ENCODE measurements at regions not wholly inside any gene's neighbourhood (a gene's known extent, or its start where the extent isn't known, plus 50 kb on each side); places are given as distances from the start of the nearest gene placed in this dataset.

DNA sequence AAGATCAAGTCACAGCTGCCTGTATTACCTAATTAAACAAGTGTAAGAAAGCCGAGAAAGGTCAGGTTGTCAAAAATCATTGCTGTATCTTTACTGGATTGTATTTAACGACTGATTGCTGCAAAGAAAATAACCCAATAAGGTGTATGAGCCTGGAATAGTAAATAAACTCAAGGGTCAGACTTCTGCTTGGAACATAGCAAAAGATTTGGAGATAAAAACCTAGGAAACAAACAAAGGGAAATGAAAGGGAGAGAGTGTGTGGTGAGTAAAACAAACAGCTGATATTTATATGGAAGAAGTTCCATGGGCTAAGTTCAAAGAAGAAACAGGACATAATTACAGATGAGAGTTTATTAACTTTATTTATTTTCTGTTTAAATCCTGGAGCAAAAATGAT, 354.0 kb downstream of the TLR4 start:
- no peak for DNase-seq (ENCODE audit: low read depth in 2 of 2)

DNA sequence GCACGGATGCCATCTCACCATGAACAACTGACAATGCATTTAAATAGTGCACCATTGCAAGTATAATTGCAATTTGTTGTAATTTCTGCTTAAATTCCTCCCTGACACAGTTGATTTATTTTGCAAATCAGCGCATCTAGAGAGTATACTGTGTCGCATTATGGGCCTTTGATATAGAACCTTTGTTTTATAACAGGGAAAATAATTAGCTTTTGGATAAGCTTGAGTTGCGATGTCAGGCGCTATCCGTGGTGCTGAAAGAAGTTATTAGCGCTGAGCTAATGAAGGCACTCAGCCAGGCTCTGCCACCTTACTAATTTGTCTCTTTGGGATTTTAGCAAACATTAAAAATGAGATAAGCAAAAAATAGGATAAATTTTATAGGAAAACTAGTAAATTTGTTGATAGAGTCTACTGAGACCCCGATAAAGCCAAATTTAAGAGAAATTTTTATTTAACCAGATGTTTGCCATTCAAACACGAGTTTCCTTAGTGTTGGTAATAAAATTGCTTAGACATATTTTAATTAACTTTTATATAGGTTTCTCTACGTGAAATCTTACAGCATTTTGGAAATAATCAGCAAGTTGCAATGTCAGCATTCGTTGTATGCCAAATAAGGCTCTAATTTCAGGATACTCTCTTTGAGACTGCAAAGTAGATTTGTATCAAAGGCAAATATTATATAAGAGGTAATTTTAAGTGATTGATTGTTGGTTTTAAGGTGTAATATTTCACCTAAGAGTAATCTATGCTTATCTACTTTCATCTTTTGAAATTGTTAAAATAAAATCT, 355.5 kb downstream of the TLR4 start:
- DNase-seq (ENCODE audit: low read depth in 2 of 2), result no peak

DNA sequence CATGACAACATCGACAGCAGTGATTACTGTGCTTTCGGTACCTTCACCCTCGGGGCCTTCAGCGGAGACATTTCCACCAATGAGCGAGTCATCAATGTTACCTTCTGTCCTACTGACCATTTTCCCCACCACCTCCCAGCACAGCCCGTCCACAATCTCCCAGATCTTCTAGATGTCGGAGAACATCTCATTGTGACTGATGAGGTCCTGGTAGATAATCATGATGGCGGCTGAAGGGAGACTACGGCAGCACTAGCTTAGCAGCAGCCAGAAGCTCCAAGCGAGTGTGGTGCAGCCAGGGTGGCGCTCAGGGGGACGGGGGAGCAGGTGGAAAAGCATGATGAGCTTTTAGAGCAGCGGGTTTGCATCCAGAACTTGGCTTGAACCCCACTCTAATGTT, 379.0 kb downstream of the TLR4 start:
- no peak for DNase-seq (ENCODE audit: low read depth in 2 of 2)

DNA sequence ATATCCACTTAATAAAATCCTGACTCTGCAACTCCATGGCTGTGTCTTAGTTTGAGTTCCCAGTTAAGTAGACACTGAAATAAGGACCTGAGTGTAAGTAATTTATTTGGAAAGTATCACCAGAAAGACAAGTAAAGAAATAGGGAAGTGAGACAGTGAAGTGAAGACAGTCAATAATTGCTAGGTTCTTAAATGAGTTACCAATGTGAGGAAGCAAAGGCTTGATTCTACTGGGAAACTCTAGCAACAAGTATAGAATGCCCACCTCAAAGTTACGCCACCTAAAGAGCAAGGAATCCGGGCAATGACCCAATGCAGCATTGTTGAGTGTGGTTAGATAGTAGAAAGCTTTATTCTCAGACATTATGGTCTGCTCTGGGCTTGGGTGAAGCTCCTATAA, 383.9 kb downstream of the TLR4 start:
- no peak for DNase-seq (ENCODE audit: low read depth in 2 of 2)

DNA sequence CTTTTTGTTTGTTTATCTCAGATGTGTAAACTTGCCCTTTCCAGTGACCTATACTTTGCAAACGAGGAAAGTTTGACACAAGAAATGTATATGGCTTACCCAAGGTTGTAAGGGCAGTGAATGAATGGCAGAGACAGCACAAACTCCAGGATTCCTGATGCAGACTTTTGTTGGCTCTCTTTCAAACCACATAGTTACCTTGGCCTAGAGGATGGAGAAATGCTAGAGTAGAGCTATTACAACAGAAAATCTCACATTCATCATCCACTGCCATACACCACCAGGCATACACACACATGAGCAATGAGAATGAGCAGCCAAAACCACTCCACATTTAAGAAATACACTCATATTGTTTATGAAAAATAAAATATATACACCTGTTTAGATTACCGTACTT, 387.0 kb downstream of the TLR4 start:
- DNase-seq (ENCODE audit: low read depth in 2 of 2), result no peak

DNA sequence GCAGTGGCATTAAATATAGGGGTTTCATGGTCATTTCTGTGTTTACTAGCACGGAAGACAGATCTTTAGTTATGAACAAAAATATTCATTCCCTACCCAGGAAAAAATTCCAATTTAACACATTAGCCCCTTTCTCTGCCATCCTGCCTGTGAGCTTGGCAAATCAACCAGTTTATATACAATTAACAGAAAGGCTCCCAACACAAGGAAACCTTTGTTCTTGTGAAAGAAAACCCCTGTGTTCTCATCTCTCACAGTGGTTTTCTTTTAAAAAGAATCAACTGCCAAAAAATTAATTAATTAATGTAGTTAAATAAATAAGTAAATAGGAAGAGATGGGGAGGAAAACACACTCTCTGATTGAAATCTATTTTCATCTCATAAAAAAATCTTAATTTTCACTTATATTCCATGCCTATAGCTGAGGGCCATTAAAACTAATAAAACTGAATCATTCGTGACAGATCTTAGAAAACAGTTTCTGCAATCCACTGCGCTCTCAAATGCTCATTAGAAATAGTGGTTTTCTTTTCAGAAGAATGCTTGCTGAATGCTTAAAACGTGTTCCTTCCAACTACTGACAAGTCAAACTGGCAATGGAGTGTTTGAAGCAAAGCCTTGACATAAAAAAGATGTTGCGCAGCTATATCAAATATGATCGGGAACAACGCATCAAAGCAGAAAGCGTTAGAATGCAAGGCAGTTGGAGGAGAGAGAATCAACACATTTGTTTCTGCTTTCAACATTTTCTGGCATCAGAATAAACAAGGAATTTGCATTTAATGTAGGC, 387.7 kb downstream of the TLR4 start:
- no peak for DNase-seq (ENCODE audit: low read depth in 2 of 2)

DNA sequence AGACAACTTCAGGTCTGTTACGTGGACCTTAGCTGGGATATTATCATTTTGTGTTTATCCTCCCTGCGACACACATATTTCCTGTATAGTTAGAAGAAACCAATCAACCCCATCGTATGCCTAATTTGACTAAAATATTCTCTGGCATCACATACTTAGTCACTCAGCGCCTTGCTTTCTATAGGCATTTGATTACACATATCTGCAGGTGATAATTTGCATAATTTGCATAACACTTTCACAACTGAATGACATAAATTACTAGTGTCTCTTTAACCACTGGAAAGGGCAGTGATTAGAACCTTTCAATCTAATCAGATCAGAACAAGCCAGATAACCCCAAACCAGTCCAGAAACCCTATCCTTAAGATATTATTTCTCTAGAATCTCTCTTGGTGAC, 390.2 kb downstream of the TLR4 start:
- DNase-seq (ENCODE audit: low read depth in 2 of 2), result no peak

DNA sequence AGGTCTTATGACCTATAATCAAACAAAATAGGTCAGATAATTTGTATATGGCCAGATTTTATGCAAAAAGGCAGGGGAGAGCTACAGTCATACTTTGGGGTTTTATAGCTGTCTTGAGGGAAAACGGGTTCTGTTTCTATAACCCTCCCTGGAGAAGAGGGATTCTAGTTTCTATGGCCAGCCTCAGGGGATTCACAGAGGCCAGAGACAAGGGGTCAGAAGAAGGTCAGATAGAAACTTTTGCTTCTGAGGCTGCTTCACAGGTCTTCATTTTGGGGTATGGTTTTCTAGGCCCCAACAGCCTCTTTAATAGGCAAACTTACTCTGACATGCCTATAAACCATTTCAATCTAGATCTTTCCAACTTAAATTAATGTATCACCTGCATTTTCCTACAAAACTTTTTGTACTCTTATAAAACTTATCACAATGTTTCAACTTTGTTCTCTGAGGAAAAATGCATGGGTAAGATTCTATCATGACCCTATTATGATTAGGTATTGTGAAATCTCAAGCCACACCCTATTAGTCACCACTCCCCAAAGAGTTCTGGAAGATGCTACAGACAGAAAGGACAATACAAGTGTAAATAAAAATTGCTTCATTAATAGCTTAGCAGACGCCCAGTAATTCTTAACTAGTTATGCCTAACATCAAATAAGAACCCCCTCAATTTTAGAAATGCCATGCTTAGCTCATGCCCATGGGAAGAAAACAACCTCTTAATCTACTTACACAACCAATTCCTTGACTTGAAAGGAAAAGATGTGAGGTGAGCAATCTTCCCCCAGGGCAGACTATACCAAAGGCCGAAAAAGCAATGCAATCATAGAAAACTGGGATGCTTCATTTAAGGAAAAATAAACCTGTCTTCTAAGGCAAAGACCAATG, 396.6 kb downstream of the TLR4 start:
- DNase-seq (ENCODE audit: low read depth in 2 of 2), result no peak

DNA sequence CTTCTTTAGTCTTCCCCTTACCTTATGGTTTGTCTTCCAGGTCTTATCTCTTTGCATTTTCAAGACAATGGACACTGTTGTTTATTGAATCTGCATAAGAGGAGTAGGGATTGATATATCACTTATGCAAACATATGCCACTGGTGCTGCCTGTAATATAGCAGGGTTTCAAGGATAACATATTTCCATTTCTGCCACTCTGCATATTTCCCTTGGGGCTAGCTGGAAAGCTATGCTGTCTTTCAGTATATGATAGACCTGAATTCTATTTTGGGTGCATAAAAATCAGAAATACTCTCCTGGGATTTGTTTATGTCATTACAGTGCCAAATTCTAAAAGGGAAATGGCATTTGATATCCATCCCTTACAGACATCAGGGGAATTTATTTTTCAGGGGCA, 400.2 kb downstream of the TLR4 start:
- DNase-seq (ENCODE audit: low read depth in 2 of 2), result no peak

DNA sequence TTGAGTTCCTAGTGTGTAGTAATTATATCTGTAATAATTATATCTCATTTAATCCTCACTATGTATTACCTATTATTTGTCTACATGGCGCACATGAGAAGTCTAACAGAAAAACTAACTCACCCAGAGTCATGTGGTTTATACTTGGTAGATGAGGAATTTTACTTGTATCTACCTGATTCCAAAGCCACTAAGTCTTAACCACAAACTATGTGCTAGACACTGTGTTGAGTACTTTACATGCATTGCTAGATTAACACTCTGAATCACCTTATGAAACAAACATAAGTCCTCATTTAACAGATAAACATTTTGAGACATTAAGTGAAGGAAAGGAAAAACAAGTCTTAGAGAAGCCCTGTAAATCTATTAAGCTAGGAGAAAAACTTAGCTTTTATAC, 404.8 kb downstream of the TLR4 start:
- DNase-seq (ENCODE audit: low read depth in 2 of 2), result no peak

DNA sequence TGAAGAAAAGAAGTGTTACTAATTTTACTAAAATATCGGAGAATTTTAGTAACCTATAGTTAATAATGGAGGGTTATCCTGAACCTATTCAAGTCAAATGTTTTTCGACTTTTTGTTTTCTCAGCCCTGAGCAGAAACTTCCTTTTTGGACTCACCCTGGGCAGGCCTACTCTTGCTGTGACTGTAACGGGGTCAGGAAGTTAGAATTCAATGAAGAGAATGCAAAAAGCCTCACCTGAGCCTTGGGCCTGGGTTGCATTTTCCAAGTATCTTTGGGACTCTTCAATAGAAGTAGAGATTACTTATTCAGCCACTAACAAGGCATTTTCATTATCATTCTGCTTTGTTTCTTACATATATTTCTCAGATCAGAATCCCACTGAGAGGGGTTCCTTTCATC, 405.3 kb downstream of the TLR4 start:
- DNase-seq (ENCODE audit: low read depth in 2 of 2), result no peak

DNA sequence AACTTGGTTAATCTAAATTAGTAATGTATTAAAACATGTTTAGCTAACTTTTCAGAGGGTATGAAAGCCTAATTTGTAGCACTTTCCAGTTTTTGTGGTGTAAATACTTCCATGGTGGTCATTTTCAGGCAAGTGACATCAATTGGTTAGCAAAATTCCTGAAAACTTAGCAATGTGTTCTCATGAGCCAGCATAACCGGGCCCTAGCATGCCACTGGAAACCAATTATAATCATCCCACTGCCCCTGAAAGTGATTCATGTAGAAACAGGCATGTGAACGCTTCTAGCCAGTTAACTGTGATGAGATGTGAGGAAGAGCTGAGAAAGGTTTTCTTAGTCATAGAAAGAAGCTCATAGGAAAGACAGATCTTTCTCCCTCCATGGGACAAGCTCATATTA, 417.2 kb downstream of the TLR4 start:
- DNase-seq (ENCODE audit: low read depth in 2 of 2), result no peak

DNA sequence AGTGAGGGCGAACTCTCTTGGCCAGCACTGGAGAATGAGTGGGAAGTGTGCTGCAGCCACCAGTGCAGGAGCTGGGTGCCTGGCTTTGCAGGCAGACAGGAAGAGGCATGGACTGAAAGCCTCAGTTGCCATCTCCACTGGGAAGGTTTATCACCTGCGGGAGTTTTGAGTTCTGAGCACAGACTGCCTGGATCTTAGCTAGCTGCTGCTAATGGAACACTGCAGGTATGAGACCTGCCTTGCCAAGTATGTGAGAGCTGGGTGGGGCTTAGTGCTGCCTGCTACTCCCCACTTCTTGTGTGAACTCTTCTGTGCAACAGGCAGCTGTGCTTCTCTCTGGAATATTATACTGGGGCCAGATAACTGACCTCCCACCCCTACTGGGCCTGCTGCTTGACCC, 424.1 kb downstream of the TLR4 start:
- DNase-seq (ENCODE audit: low read depth in 2 of 2), result no peak

DNA sequence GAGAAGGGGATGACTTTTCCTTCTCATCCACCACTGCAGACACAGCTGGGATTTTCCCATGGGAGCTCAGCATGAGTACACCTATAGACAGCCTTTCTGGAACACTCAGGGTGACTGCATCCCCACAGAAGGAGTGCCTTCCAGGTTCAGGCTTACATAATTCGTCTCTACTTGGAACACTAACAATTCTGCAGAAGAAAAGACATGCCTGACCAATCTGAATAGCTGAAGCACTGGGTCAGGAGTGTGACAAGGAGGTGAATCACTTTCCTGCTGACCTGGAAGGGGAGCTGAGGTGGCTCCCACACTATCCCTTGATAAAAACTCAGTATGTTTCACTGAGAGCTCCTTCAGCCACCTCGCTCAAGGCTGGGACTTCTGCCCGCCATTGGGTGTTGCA, 425.3 kb downstream of the TLR4 start:
- no peak for DNase-seq (ENCODE audit: low read depth in 2 of 2)

DNA sequence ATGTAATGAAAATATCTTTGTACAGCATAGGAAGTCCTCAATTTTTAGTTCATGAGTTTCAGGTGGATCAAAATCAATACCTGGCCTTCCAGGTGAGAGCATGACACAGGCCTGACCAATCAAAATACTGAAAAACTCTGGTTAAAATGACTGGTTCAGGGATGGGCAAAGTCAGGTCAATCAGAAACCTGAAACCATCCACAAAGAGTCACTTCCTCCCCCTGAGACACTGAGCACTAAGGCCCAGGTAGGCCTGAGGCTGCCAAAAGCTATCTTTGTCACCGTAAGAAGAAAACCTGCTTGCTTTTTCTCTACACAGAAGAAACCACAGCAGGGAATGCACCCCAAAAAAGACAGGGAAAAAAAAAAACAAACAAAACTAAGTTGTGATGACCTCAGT, 444.8 kb downstream of the TLR4 start:
- no peak for DNase-seq (ENCODE audit: low read depth in 2 of 2)

DNA sequence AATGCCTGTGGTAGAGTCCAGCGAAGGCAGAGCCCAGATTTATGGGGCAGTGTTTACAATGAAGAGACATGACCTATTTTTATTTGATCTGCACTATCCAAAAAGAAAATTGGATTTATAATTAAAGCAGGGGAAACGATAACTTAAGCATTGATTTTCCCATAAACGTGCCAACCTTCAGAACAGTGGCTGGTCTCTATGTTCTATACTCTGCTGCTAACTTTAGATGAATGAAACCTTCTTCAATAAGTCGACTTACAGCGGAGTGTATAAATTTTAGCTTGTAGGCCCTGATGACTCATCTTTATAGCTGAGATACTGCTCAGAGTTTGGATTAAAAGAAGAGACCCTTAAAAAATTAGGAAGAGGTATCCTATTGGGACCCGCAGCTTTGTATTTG, 452.6 kb downstream of the TLR4 start:
- no peak for DNase-seq (ENCODE audit: low read depth in 2 of 2)

DNA sequence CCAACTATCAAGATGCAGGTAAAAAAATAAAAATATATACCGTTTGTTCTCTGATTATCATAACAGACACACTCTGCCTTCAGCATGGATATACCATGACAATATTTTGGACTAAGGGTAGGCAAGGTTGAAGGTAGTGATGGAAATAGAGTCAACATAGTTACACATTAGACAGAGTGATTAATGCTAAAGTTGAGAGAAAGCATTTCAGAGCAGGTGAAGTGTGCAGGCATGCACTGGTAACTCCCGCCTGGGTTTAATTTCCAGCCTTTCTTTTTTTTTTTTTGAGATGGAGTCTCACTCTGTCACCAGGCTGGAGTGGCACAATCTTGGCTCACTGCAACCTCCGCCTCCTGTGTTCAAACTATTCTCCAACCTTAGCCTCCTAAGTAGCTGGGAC, 458.5 kb downstream of the TLR4 start:
- no peak for DNase-seq (ENCODE audit: low read depth in 2 of 2)

DNA sequence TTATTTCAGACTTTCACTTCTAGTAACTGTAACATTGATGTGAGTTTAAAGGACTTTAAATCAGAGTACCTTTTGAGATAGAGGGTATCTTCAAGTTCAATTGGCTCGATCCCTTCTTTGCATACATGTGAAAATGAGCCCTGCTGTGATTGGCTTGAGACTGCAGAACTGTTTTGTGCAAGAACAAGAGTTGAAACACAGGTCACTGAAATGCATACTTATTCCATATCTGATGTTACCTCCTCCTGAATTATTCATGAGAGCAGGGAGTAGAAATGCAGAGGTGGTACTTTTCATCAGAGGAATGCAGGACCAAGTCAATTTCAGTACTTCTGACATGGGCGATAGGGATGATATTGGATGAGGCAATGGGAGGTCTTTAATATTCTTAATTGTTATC, 459.5 kb downstream of the TLR4 start:
- DNase-seq (ENCODE audit: low read depth in 2 of 2), result no peak

DNA sequence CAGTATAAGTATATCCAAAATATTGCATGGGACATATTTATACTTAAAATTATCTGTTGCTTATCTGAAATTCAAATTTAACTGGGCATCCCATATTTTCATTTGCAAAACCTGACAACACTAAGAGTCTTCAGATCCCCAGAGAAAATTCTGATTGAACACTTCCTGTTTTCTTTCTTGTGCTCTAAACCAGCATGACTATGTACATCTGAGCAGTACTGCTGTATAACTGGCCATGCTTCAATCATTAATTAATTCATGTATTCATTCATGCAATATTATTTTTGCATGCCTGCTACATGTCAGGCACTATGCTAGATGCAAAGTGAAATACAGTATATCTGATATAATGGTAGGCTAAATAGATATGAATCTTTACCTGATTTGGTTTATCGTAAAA, 461.2 kb downstream of the TLR4 start:
- no peak for DNase-seq (ENCODE audit: low read depth in 2 of 2)

DNA sequence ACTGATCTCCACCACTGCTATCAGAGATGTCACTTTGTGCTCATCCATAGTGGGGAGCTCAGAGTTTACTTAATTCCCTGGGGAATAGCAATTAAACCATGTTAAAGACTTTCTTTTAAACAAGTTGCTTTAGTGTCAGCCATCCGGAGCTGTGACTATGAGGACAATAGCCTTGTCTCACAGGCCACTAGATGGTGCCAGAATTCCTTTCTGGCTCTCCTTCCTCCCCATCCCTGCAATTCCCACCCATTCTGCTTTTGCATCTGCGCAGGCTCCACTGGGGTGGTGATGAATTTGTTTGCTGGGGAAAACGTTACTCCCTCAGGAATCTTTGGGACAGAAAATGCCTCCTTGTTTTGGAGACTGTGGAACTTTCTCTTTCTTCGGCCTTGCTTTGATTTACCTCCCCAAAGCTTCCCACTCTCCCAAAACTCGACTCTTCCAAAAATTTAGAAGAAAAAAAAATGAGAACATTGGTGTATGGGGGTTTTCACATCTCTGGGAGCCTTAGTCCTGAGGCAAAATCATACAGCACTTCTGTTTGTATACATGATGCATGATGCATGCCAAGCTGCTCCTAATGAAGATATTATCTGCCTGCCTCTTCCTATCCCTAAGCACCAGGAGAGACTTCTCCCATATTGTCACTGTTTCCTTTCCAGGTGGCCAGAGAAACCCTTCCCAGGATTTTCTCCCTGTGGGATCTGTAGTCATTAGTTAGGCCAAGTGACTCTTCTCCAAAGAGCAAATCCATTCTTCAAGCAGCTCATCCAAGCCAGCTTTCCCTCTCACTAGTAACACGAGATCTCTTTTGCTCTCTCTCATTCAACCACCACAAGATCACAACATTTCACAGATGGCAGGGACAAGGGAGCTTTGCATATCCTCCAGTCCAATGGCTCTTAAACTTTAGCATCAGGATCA, 466.1 kb downstream of the TLR4 start:
- no peak for DNase-seq (ENCODE audit: low read depth in 2 of 2)

DNA sequence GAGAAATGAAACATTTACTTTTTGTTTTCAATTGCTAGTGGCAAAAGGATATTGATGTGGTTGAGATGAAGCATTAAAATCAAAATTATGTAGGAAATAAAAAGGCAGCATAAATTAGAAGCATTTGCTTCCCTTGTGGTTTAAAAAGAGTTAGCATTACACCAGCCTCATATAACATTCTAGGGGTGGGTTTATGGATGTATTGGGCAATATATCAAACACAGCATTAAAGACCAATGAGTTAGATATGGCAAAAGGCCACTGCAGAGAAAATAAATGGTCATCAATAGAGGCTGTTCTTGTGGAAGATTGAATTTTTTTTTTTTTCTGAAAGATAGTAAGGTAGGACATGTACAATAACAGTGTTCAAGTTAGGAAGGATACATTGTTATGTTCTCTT, 473.0 kb downstream of the TLR4 start:
- DNase-seq (ENCODE audit: low read depth in 2 of 2), result no peak

All from stimulated activated CD4-positive, alpha-beta T cell treated with anti-CD3 and anti-CD28 coated beads, Interleukin-4, amount 100 ng/mL, for 48 hours (primary cell).